H1 (cell line): ENCODE measurements at regions not wholly inside any gene's neighbourhood (a gene's known extent, or its start where the extent isn't known, plus 50 kb on each side); places are given as distances from the start of the nearest gene placed in this dataset.

ENCODE experiments used
- TF ChIP-seq, protein P1 (sequence below): fragments of 300-600 bp; sonication (generic); IDR thresholded peaks from 2 replicates; pipeline ENCODE4 v1.7.1; 2012; ENCODE audit warnings: low read length, moderate library complexity, mild to moderate bottlenecking, inconsistent platforms; ENCODE audit not compliant: insufficient replicate concordance

DNA sequence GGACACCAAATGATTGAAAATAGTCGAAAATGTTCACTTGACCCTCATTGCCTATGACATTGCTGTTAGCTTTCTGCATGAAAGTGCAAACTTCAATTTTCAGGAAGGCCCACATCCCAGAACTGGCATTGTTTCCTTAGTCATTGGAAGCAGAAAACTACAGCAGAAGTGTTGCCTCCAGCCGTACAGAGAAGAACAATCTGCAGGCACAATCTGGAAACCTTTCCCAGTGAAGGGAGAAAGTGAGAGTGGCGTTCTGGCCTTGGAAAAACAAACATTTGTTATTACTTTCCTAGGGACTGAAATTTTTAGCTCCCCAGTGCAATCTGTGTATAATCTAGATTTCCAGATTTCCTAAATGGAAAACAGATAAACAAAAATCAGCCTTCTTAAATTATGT is 529.5 kb upstream of the RBFOX1 start (continued):
- TF ChIP-seq, protein P1, sequence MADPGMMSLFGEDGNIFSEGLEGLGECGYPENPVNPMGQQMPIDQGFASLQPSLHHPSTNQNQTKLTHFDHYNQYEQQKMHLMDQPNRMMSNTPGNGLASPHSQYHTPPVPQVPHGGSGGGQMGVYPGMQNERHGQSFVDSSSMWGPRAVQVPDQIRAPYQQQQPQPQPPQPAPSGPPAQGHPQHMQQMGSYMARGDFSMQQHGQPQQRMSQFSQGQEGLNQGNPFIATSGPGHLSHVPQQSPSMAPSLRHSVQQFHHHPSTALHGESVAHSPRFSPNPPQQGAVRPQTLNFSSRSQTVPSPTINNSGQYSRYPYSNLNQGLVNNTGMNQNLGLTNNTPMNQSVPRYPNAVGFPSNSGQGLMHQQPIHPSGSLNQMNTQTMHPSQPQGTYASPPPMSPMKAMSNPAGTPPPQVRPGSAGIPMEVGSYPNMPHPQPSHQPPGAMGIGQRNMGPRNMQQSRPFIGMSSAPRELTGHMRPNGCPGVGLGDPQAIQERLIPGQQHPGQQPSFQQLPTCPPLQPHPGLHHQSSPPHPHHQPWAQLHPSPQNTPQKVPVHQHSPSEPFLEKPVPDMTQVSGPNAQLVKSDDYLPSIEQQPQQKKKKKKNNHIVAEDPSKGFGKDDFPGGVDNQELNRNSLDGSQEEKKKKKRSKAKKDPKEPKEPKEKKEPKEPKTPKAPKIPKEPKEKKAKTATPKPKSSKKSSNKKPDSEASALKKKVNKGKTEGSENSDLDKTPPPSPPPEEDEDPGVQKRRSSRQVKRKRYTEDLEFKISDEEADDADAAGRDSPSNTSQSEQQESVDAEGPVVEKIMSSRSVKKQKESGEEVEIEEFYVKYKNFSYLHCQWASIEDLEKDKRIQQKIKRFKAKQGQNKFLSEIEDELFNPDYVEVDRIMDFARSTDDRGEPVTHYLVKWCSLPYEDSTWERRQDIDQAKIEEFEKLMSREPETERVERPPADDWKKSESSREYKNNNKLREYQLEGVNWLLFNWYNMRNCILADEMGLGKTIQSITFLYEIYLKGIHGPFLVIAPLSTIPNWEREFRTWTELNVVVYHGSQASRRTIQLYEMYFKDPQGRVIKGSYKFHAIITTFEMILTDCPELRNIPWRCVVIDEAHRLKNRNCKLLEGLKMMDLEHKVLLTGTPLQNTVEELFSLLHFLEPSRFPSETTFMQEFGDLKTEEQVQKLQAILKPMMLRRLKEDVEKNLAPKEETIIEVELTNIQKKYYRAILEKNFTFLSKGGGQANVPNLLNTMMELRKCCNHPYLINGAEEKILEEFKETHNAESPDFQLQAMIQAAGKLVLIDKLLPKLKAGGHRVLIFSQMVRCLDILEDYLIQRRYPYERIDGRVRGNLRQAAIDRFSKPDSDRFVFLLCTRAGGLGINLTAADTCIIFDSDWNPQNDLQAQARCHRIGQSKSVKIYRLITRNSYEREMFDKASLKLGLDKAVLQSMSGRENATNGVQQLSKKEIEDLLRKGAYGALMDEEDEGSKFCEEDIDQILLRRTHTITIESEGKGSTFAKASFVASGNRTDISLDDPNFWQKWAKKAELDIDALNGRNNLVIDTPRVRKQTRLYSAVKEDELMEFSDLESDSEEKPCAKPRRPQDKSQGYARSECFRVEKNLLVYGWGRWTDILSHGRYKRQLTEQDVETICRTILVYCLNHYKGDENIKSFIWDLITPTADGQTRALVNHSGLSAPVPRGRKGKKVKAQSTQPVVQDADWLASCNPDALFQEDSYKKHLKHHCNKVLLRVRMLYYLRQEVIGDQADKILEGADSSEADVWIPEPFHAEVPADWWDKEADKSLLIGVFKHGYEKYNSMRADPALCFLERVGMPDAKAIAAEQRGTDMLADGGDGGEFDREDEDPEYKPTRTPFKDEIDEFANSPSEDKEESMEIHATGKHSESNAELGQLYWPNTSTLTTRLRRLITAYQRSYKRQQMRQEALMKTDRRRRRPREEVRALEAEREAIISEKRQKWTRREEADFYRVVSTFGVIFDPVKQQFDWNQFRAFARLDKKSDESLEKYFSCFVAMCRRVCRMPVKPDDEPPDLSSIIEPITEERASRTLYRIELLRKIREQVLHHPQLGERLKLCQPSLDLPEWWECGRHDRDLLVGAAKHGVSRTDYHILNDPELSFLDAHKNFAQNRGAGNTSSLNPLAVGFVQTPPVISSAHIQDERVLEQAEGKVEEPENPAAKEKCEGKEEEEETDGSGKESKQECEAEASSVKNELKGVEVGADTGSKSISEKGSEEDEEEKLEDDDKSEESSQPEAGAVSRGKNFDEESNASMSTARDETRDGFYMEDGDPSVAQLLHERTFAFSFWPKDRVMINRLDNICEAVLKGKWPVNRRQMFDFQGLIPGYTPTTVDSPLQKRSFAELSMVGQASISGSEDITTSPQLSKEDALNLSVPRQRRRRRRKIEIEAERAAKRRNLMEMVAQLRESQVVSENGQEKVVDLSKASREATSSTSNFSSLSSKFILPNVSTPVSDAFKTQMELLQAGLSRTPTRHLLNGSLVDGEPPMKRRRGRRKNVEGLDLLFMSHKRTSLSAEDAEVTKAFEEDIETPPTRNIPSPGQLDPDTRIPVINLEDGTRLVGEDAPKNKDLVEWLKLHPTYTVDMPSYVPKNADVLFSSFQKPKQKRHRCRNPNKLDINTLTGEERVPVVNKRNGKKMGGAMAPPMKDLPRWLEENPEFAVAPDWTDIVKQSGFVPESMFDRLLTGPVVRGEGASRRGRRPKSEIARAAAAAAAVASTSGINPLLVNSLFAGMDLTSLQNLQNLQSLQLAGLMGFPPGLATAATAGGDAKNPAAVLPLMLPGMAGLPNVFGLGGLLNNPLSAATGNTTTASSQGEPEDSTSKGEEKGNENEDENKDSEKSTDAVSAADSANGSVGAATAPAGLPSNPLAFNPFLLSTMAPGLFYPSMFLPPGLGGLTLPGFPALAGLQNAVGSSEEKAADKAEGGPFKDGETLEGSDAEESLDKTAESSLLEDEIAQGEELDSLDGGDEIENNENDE, result no peak
